Vagina (tissue), 2 donors: ENCODE measurements at regions not wholly inside any gene's neighbourhood (a gene's known extent, or its start where the extent isn't known, plus 50 kb on each side); places are given as distances from the start of the nearest gene placed in this dataset.

ENCODE experiments used
- DNase-seq, 2 donors: peaks; one replicate each; pipeline ENCODE4 v3.0.0-alpha.2; 2017; ENCODE audit errors: extremely low spot score in 2 of 2
- H3K27ac ChIP-seq: fragments of 200-600 bp; sonication (generic); one replicate; pipeline ENCODE4 v1.5.1; 2019
- H3K27me3 ChIP-seq: fragments of 200-600 bp; sonication (generic); one replicate; pipeline ENCODE4 v1.5.1; 2019
- H3K36me3 ChIP-seq, 2 donors: fragments of 200-600 bp; sonication (generic); one replicate each; pipeline ENCODE4 v1.5.1; 2017 to 2019
- H3K4me1 ChIP-seq: fragments of 200-600 bp; sonication (generic); one replicate; pipeline ENCODE4 v1.5.1; 2019
- H3K4me3 ChIP-seq, 2 donors: fragments of 200-600 bp; sonication (generic); 1 replicate in 1 of 2; 2 replicates in 1 of 2; pipeline ENCODE4 v1.5.1; 2016 to 2019
- H3K9me3 ChIP-seq: fragments of 200-600 bp; sonication (generic); one replicate; pipeline ENCODE4 v1.5.1; 2019
- CTCF ChIP-seq, 3 experiments: fragments of 450-650 bp in 2 of 3; fragments of 200-600 bp in 1 of 3; sonication (generic) in 1 of 3; IDR thresholded peaks; one replicate each; pipeline ENCODE4 v1.5.1; 2017 to 2019; ENCODE audit warnings: antibody characterized with exemption in 3 of 3, mild to moderate bottlenecking in 2 of 3, moderate library complexity in 2 of 3
- POLR2A ChIP-seq, 2 donors: fragments of 450-650 bp; IDR thresholded peaks; one replicate each; pipeline ENCODE4 v1.6.1; 2017; ENCODE audit warnings: antibody characterized with exemption in 2 of 2, mild to moderate bottlenecking in 2 of 2, moderate library complexity in 2 of 2
- POLR2AphosphoS5 ChIP-seq, 2 donors: sonication (generic); formaldehyde crosslinking; IDR thresholded peaks; one replicate each; pipeline ENCODE4 v1.9.0; 2017; ENCODE audit warnings: antibody characterized with exemption in 2 of 2, mild to moderate bottlenecking in 2 of 2, low read depth in 1 of 2; ENCODE audit not compliant: insufficient read depth in 1 of 2
- intact Hi-C: fragments of 100-400 bp; cut with DNase I; formaldehyde crosslinking; loops from one replicate; pipeline ENCODE4 v1.15.1; 2023

DNA sequence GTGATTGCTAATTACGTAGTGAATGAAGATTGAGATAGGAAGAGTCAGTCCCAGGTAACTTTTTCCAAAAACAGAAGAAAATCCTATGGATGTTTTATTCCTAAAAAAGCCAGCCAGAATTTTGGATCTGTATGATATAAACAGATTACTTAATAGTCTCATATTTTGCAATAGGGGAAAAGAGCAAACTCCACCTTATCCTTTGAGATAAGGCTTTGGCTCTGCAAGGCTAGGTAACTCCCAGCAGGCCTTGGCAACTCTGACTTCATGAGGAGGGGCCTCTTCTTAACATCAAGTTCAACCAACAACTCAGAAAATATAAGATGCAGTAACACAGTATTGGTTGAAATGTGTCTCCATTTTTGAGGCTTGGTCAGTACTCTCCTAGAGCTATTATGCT lies 98.7 kb upstream of the SLC4A4 start:
- intact Hi-C loops, result no loop called here
- Histone ChIP-seq H3K9me3 (no peaks in the 10 kb centered on the region), H3K27me3 (no peaks in the 10 kb centered on the region), H3K4me3 (no peak overlapping the region), H3K36me3 (no peaks in the 10 kb centered on the region), H3K4me1 (no peaks in the 10 kb centered on the region), H3K27ac (no peak overlapping the region)
- TF ChIP-seq POLR2A (IDR thresholded peaks at IDR 0.05), result no peak
- DNase-seq, result no peak

DNA sequence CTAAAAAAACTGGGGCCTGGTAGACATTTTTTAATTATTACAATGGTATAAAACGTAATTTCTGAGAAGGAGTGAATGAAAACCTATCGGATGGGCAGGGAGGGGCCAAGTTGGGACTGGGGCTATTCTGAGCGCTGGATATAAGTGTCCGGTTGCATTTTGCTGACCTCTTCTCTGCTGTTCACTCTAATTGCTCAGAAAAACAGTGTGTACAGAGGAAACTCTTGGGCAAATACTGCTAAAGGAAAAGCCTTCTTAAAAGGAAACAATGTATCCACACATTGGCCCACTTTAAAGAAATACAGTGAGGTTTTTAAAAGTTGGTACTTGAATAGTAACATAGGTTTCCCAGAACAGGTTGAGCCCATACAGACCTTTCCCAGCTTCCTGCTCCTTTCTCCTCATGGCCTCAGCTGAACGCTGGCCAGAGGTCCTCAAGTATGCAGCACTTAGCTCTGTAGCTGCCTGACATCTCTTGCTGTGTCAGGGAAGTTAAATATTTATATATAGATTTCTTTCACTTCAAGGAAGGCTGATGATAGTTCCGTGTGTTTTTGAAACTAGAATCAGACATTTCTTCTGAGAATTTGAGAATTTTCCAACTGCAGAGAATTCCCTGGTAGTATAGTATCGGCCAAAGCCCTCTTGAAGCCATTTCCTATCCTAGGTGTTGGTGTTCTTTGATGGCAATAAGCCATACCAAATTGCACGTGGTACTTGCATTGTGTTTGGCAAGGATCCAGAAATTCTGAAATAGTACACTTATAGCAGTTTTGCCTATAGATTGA lies 97.1 kb upstream of the SLC4A4 start:
- intact Hi-C loops, result no loop called here
- Histone ChIP-seq H3K4me1 (no peaks in the 10 kb centered on the region), H3K27ac (no peak overlapping the region), H3K9me3 (no peaks in the 10 kb centered on the region), H3K27me3 (no peaks in the 10 kb centered on the region), H3K36me3 (no peaks in the 10 kb centered on the region), H3K4me3 (no peak overlapping the region)
- no peak for TF ChIP-seq CTCF (IDR thresholded peaks at IDR 0.05)
- TF ChIP-seq POLR2AphosphoS5 (IDR thresholded peaks at IDR 0.05; ENCODE audit: insufficient read depth in 1 of 2, low read depth in 1 of 2), result no peak
- no peak for TF ChIP-seq POLR2A (IDR thresholded peaks at IDR 0.05)
- no peak for DNase-seq

- no peak for DNase-seq
Observed at GRCh38 chr4:71243091-71243833, 95.6 kb upstream of the SLC4A4 start.

GRCh38 chr4:71247706-71248105 lies 91.1 kb upstream of the SLC4A4 start:
- H3K27ac ChIP-seq, result no peak overlapping the region
- intact Hi-C loops, result no loop called here
- no peaks in the 10 kb centered on the region for H3K27me3 ChIP-seq
- DNase-seq, result no peak
- TF ChIP-seq POLR2A (IDR thresholded peaks at IDR 0.05) (no peak), POLR2AphosphoS5 (IDR thresholded peaks at IDR 0.05; ENCODE audit: insufficient read depth in 1 of 2, low read depth in 1 of 2) (no peak), CTCF (IDR thresholded peaks at IDR 0.05) (no peak)
- no peaks in the 10 kb centered on the region for H3K36me3 ChIP-seq
- no peak overlapping the region for H3K4me3 ChIP-seq
- no peaks in the 10 kb centered on the region for H3K9me3 ChIP-seq
- no peaks in the 10 kb centered on the region for H3K4me1 ChIP-seq

More at GRCh38 chr4:71243091-71243833, 95.6 kb upstream of the SLC4A4 start:
- Histone ChIP-seq H3K9me3 (no peaks in the 10 kb centered on the region), H3K27me3 (no peaks in the 10 kb centered on the region), H3K27ac (no peak overlapping the region), H3K4me3 (no peak overlapping the region), H3K36me3 (no peaks in the 10 kb centered on the region), H3K4me1 (no peaks in the 10 kb centered on the region)
- intact Hi-C loops, result no loop called here
- no peak for TF ChIP-seq CTCF (IDR thresholded peaks at IDR 0.05)
- no peak for TF ChIP-seq POLR2A (IDR thresholded peaks at IDR 0.05)
- no peak for TF ChIP-seq POLR2AphosphoS5 (IDR thresholded peaks at IDR 0.05; ENCODE audit: insufficient read depth in 1 of 2, low read depth in 1 of 2)

DNA sequence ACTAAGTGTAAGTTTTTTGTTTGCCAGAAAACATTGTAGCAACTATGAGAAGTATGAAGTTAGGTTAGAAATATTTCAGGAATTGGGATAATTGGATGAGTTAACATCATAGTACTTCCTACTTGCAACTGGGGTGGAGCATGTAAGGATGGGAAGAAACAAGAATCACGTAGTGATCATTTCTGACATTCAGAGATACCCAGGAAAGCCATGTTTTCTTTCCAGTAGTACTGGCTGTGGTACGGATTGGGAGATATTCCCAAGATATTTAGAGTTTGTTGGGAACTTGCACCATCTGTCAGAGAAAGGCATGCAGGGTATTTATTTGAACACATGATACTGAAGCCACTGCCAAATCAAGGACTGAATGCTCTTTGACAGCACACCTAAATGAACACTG lies 87.6 kb upstream of the SLC4A4 start:
- Histone ChIP-seq H3K4me3 (no peak overlapping the region), H3K36me3 (no peaks in the 10 kb centered on the region), H3K9me3 (no peaks in the 10 kb centered on the region), H3K4me1 (no peaks in the 10 kb centered on the region), H3K27ac (no peak overlapping the region), H3K27me3 (no peaks in the 10 kb centered on the region)
- intact Hi-C loops, result no loop called here
- no peak for TF ChIP-seq CTCF (IDR thresholded peaks at IDR 0.05)
- no peak for TF ChIP-seq POLR2AphosphoS5 (IDR thresholded peaks at IDR 0.05; ENCODE audit: insufficient read depth in 1 of 2, low read depth in 1 of 2)
- no peak for DNase-seq
